SW480 (cell line): ENCODE measurements at regions not wholly inside any gene's neighbourhood (a gene's known extent, or its start where the extent isn't known, plus 50 kb on each side); places are given as distances from the start of the nearest gene placed in this dataset.

Experiments used
- DNase-seq: peaks from one replicate; pipeline ENCODE4 v3.0.0-alpha.2; 2016; ENCODE audit warnings: low spot score

DNA sequence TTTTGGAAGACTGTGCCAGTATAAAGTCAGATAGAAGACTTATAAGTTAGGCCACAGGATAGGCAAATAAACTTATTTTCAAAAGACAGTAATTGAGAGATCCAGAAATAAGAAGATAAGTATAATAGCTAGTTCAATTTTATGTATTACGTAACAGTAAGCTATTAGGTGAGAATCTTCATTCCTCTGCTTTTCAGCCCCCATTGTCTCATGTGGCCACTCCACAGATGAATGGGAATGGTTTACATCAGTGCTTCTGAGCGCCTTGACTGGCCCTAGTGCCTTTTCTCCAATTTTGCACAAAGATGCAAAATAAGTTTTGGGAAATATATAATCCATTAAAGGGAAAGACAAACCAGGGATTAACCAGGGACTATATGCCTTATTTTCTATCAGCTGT is 550.5 kb downstream of the MMUT start:
- DNase-seq: no peak

- no peak for DNase-seq
Observed at GRCh38 chr6:48904809-48905208, 558.2 kb downstream of the MMUT start.

GRCh38 chr6:48894469-48894868 is 568.6 kb downstream of the MMUT start:
- DNase-seq: no peak

- DNase-seq: no peak
Observed at GRCh38 chr6:48893048-48893447, 570.0 kb downstream of the MMUT start.

DNA sequence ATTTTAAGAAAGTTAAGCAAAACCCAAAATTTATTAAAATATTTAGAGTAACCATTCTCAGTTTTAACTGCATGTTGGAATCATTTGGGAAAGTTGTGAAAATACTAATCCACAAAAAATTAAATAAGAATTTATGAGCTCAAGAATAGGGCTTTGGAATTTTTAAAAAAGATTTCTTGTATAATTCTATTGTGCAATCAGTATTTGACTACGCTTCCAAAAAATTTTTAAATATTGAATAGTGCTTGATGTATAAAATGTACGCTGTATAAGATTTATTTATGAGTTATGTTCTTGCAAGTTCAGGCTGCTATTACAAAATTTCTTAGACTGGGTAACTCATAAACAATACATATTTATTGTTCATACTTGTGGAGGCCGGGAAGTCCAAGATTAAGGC is 571.7 kb downstream of the MMUT start:
- no peak for DNase-seq

GRCh38 chr6:48889429-48889828 is 573.6 kb downstream of the MMUT start:
- no peak for DNase-seq

- no peak for DNase-seq
Observed at GRCh38 chr6:48883116-48883515, 579.9 kb downstream of the MMUT start.

GRCh38 chr6:48881551-48881950 is 581.5 kb downstream of the MMUT start:
- no peak for DNase-seq

DNA sequence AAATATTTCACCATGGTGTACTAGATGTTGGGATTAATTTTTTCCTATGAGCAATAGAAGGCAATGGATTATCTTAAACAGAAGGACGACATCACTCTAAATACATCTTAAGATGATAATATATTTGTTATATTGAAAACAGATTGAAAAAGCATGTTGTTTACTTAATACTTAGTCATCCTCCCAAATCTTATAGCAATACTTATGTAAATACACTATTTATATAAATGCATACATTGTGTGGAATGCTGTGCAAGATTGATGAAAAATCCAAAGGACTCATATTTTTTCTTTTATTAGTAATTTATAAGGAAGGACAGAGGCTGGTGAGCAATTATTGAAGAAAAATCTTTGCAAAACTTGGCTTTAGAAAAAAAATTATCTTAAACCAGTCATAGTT is 593.5 kb downstream of the MMUT start:
- DNase-seq: no peak

- no peak for DNase-seq
Observed at GRCh38 chr6:48866682-48867081, 596.4 kb downstream of the MMUT start.

DNA sequence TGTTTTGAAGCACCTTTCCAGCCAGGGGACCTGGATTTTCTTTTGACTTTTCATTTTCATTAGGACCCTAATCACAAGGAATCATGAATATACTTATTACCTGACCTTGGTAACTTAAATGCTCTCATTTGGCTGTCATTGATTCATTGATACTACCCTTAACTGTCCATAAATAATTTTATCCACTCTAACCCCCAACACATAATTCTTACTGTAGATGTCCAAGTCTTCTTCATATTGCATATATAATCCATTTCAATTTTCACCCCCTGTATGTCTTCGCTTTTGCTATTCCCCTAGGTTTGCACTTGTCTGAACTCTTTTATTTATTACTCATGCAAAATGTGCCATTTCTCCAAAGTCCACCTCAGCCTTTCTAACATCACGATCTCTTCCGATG is 602.9 kb downstream of the MMUT start:
- DNase-seq: no peak

GRCh38 chr6:48859562-48860123 is 603.4 kb downstream of the MMUT start:
- DNase-seq: no peak

DNA sequence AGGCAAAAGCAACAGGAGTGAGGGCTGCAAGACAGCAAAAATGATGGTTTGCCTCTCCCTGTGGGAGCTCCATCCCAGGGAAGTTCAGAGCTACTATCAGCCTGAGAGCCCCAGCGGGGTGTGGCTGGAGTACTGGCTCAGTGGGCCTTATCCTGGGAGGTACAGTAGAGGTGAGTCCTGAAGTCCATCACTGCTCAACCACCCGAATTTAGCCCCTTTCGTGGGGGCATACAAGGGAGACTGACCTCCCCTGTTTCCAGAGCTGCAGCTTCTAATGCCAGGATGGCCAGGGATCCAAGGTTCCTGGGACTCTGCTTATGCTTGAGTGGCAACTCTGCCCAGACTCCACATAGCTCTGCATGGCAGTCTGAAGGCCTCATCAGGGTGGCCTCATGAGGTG is 617.8 kb downstream of the MMUT start:
- DNase-seq: no peak

DNA sequence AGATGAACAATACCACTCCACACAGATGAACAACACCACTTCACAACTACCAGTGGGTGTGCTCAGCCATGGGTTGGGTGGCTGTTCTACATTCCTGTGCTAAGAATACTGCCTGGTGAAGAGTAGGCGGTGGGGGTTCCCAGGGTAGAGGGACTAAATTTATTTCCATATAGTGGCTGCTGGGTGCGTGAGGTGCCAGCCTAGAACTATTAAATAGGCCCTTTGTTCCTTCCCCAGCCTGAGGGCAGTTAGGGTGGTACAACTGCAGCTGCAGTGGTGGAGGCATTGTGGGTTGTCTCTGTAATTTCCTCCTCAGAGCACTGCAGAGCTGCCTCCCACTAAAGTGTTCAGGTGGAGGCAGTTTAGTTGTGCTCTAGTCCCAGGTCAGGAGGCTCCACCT is 618.4 kb downstream of the MMUT start:
- DNase-seq: no peak

DNA sequence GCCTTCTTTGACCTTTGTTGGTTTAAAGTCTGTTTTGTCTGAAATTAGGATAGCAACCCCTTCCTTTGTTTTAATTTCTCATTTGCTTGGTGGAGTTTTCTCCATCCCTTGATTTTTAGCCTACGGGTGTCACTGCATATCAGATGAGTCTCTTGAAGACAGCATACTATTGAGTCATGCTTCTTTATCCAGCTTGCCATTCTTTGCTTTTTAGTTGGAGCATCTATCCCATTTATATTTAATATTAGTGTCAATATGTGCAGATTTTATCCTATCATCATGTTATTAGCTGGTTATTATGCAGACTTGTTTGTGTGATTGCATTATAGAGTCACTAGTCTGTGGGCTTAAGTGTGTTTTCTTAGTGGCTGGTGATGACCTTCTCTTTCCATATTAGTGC is 622.2 kb downstream of the MMUT start:
- no peak for DNase-seq

DNA sequence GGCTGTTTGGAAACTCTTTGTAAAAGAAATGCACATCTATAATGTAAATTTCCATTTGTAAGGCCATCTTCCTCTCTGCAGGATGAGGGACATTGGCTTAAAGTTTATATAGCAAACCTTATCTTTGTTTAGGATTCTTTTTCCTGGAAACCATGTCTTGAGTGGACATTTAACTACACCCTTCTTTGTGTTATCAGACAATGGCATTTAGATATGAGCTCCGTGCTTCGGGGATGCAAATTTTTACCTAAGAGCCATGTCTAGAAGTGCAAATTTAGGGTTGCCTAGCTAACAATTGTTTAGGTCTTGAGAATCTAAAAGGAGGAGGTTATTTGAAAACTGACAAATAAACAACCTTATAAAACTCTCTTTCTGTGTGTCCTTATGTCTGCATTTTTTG is 623.8 kb downstream of the MMUT start:
- DNase-seq: no peak

- no peak for DNase-seq
Observed at GRCh38 chr6:48837744-48838143, 625.3 kb downstream of the MMUT start.

- no peak for DNase-seq
Observed at GRCh38 chr6:48835421-48835958, 627.6 kb downstream of the MMUT start.

DNA sequence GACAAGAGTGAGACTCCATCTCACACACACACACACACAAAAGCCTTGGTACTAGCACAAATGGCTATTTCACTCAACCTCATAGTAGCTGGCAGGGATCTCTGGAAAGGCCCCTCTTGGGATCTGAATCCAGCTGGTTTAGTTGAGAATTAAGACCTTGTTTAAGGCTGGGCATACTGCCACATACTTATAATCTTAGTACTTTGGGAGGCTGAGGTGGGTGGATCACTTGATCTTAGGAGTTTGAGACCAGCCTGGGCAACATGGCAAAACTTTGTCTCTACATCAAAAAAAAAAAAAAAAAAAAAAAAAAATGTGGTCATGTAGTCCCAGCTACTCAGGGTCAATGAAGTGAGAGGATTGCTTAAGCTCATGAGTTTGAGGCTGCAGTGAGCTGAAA is 628.3 kb downstream of the MMUT start:
- DNase-seq: no peak

GRCh38 chr6:48833916-48834315 is 629.1 kb downstream of the MMUT start:
- no peak for DNase-seq

DNA sequence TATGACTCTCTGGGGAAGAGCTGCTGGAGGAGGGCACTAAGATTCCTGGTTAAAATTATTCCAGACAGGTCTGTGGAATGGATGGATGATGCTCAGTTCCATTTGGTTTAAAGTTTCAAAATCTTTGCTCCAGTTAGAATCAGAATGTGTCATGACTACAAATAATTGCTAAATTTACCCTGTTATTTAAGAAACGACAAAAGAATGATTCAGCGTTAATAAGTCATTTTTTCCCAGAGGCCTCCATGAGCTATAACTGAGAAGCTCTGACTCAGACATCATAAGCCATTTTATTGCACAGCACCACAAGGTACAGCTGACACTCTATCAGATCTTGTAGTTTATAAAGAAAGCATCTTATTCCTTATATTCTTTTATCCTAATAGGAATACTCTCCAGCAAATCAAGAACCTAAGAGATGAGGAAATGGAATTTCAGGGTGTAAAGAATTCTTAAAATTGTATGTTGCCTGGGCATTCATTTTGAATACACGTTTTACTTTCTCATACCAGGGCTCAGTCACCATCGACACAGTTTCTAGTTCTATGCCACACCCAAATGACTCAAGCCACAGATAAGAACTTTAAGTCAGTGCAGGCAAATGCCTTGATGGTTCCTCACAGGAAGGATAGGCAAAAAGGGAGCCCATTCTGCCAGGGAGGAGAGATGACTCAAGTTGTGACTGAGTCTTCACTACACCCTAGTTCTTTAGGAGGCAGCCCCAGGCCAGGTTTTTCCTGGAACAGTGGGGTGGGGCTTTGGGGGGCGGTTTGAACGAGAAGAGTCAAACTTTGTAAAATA is 636.0 kb downstream of the MMUT start:
- DNase-seq: peak; percentile 42

DNA sequence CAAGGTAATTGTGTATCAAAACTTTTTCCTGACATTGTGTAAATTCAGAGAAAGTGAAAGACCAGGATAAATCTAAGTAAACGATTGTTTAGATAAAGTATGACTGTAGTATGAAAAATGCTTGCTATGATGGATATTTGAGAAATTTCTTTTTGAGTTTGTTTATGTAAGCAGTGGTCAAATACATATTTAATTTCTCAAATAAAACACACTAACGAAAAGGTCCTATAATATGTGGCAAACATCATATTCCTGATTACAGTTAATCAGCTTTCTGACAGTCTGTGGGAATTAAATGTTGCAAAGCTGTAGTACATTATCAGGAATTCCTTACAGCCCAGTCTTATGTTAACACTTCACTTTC is 636.9 kb downstream of the MMUT start:
- DNase-seq: no peak

DNA sequence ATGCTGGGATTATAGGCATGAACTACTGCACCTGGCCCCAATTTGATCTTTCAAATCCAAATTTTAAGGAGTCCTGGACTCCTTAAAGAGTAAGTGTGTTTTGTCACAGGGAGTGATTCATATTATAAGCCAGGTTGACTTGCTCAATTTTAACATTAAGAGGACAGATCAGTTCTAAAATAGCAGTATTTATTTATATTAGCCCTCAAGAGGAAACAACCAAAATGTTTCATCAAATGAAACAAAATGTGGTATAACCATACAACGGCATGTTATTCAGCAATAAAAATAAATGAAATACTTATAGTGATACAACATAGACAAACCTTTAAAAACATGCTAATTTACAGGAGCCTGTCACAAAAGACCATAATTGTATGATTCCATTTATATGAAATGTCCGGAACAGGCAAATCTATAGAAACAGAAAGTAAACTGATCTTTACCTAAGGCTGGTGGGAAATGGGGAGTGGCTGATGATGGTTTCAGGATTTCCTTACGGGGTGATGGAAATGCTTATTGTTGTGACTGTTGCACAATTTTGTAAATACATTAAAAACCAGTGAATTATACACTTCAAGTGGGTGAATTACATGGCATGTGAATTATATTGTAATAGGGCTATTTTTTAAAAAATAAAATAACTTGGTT is 637.4 kb downstream of the MMUT start:
- DNase-seq: no peak
